HepG2 (cell line): ENCODE measurements at regions not wholly inside any gene's neighbourhood (a gene's known extent, or its start where the extent isn't known, plus 50 kb on each side); places are given as distances from the start of the nearest gene placed in this dataset.

ENCODE experiments used
- ATAC-seq: fragments of 200-7000 bp; cut with Tn5 transposase; 3 replicates; pipeline ENCODE4 v1.9.1; 2020; ENCODE audit warnings: mild to moderate bottlenecking, moderate library complexity
- BruUV-seq: library from RNA; stranded (reverse); fragments of 400-500 nt; replicated peaks from 2 replicates; lab custom pipeline; 2021; lab: Mats Ljungman, UMichigan
- CTCF ChIA-PET: fragments of 300-600 bp; formaldehyde crosslinking; extraction: SDS; loops from one replicate; lab custom pipeline; 2021; ENCODE audit warnings: low total read pairs, inconsistent platforms, low intra/inter-chr PET ratio; lab: Yijun Ruan, JAX
- POLR2A ChIA-PET: fragments of 350-600 bp; sonication (Branson Sonifier 250); formaldehyde crosslinking; loops from one replicate; lab custom pipeline; 2020; ENCODE audit warnings: antibody characterized with exemption, inconsistent platforms; lab: Yijun Ruan, JAX
- DNase-seq: peaks from one replicate; pipeline ENCODE4 v3.0.0-alpha.2; 2015; ENCODE audit warnings: low spot score
- FAIRE-seq: peaks from 3 replicates; lab custom pipeline; 2011; peaks lifted over from hg19 to GRCh38; lab: Jason Lieb, UNC
- H2AFZ ChIP-seq: one replicate; pipeline ENCODE4 v1.6.1; 2011; ENCODE audit warnings: low read length, inconsistent platforms
- H3K27ac ChIP-seq: fragments of 300-600 bp; 3 replicates; pipeline ENCODE4 v1.8.0; 2011; ENCODE audit warnings: mixed run types, mild to moderate bottlenecking, mixed read lengths, low read length, inconsistent platforms; ENCODE audit not compliant: insufficient read depth; ENCODE audit errors: extremely low read length
- H3K27me3 ChIP-seq, 2 experiments: fragments of 200-600 bp in 1 of 2; 2 replicates in 1 of 2; 3 replicates in 1 of 2; pipeline versions ENCODE4 v1.6.0 to v1.8.0; 2011; ENCODE audit warnings: low read length in 2 of 2, mild to moderate bottlenecking in 2 of 2, moderate library complexity in 2 of 2, inconsistent platforms in 1 of 2; ENCODE audit not compliant: insufficient read depth in 2 of 2, control insufficient read depth in 1 of 2
- H3K36me3 ChIP-seq, 2 experiments: fragments of 200-600 bp in 1 of 2; replicated peaks in 1 of 2; 2 replicates in 1 of 2; 3 replicates in 1 of 2; pipeline versions ENCODE4 v1.5.1 to v1.8.0; 2011; ENCODE audit warnings: low read length in 2 of 2, inconsistent platforms in 1 of 2; ENCODE audit not compliant: insufficient read depth in 2 of 2, control insufficient read depth in 1 of 2
- H3K4me1 ChIP-seq: 2 replicates; pipeline ENCODE4 v1.5.1; 2012; ENCODE audit warnings: low read length, inconsistent platforms; ENCODE audit not compliant: insufficient read depth
- H3K4me2 ChIP-seq: 2 replicates; pipeline ENCODE4 v1.6.0; 2011; ENCODE audit warnings: low read depth, low read length, inconsistent platforms
- H3K4me3 ChIP-seq, 3 experiments: fragments of 200-600 bp in 1 of 3; sonication (generic), shearing (Covaris generic) in 1 of 3; replicated peaks in 1 of 3; 2 replicates each; pipeline ENCODE4 v1.5.1; 2011 to 2016; ENCODE audit warnings: low read length in 3 of 3, inconsistent platforms in 2 of 3, low read depth in 2 of 3, mild to moderate bottlenecking in 2 of 3, control low read depth in 1 of 3, mixed read lengths in 1 of 3; ENCODE audit not compliant: insufficient read depth in 1 of 3
- H3K79me2 ChIP-seq: one replicate; pipeline ENCODE4 v1.6.1; 2011; ENCODE audit warnings: low read length, inconsistent platforms; ENCODE audit not compliant: insufficient read depth
- H3K9ac ChIP-seq: 2 replicates; pipeline ENCODE4 v1.6.0; 2011; ENCODE audit warnings: mild to moderate bottlenecking, low read depth, low read length, inconsistent platforms; ENCODE audit not compliant: insufficient read depth
- H3K9me3 ChIP-seq: 2 replicates; pipeline ENCODE4 v1.5.1; 2012; ENCODE audit warnings: mild to moderate bottlenecking, low read length
- H4K20me1 ChIP-seq: 2 replicates; pipeline ENCODE4 v1.6.0; 2011; ENCODE audit warnings: inconsistent platforms, mild to moderate bottlenecking, low read length, moderate library complexity; ENCODE audit not compliant: insufficient read depth
- ATAD3A ChIP-seq: sonication (generic); formaldehyde crosslinking; IDR thresholded peaks from 2 replicates; pipeline ENCODE4 v1.4.0; 2020; ENCODE audit warnings: missing genetic modification reagents
- ELK4 ChIP-seq: sonication (generic); formaldehyde crosslinking; IDR thresholded peaks from 2 replicates; pipeline ENCODE4 v1.9.0; 2021; ENCODE audit warnings: missing genetic modification reagents, borderline replicate concordance
- HOMEZ ChIP-seq: IDR thresholded peaks from 2 replicates; pipeline ENCODE4 v1.6.1; 2016; ENCODE audit warnings: low read depth
- MTERF4 ChIP-seq: sonication (generic); formaldehyde crosslinking; IDR thresholded peaks from 2 replicates; pipeline ENCODE4 v1.8.0; 2023; ENCODE audit warnings: mild to moderate bottlenecking, missing genetic modification reagents
- RNF2 ChIP-seq: fragments of 450-650 bp; conservative IDR thresholded peaks from 2 replicates; pipeline ENCODE4 v1.6.1; 2016; ENCODE audit warnings: low read depth
- SP4 ChIP-seq: sonication (generic); formaldehyde crosslinking; IDR thresholded peaks from 2 replicates; pipeline ENCODE4 v1.8.1; 2023; ENCODE audit warnings: mild to moderate bottlenecking, missing genetic modification reagents
- U2AF1 ChIP-seq: fragments of 200-400 bp; formaldehyde crosslinking; optimal IDR thresholded peaks from 2 replicates; pipeline ENCODE3; 2017; ENCODE audit warnings: mild to moderate bottlenecking, low read depth, low read length
- ZNF354B ChIP-seq: sonication (generic); formaldehyde crosslinking; IDR thresholded peaks from 2 replicates; pipeline ENCODE4 v1.8.0; 2022; ENCODE audit warnings: mild to moderate bottlenecking, missing genetic modification reagents
- WGBS: methylation state at CpG from one replicate; pipeline ENCODE4 v1.1.6; 2017; ENCODE audit warnings: low lambda C conversion rate; 5-methylcytosine and 5-hydroxymethylcytosine counted together
- in situ Hi-C: cut with HindIII; loops from 2 replicates; pipeline ENCODE4 v1.10.0; 2017; ENCODE audit warnings: low pct_unique_long_range_greater_than_20kb; ENCODE audit not compliant: extremely low pct_ligation_motif_present
- intact Hi-C: fragments of 100-400 bp; cut with micrococcal nuclease; formaldehyde crosslinking; loops from one replicate; pipeline ENCODE4 v1.10.0; 2022; ENCODE audit not compliant: unreplicated experiment
- TF ChIP-seq, protein P1 (sequence below): sonication (generic); formaldehyde crosslinking; IDR thresholded peaks from 2 replicates; pipeline ENCODE4 v1.8.1; 2023; ENCODE audit warnings: mild to moderate bottlenecking, moderate library complexity, missing genetic modification reagents
- TF ChIP-seq, protein P2 (sequence below): IDR thresholded peaks from 2 replicates; pipeline ENCODE4 v1.6.1; 2012; ENCODE audit warnings: low read length, improper control_type of control experiment

DNA sequence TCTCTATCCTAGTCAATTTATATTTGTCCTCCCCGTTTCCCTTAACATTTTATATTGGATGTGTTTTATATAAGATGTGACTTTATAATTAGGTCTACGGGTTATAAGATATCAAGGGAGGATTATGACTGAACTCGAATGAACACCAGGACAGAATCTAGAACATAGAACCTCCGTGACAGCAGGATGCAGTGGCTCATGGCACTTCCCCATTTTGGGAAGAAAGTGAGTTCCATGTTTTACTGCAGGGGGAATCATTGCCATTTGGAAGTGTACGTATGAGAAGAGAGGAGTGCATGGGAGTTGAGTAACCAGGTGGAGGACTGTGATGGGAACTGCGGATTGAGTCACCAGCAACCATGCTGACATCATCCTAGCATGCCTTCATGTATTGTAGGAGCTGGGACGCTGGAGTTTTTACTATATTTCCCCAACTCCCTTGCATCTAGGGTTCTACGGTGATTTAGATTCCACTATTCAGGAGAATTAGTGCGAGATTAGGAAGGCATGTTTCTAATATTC is 56.1 kb upstream of the FOXC1 start:
- Histone ChIP-seq H3K9me3 (no peaks in the 10 kb centered on the region), H4K20me1 (no peaks in the 10 kb centered on the region), H3K4me3 (no peak overlapping the region), H3K4me2 (no peak overlapping the region), H3K9ac (no peak overlapping the region), H3K36me3 (no peaks in the 10 kb centered on the region), H3K27me3 (peaks cover 1 to 17% of the 10 kb centered on the region in 2 experiments; a peak in 2 of 5 replicates), H3K4me1 (no peaks in the 10 kb centered on the region), H2AFZ (no peak overlapping the region), H3K79me2 (no peaks in the 10 kb centered on the region), H3K27ac (no peak overlapping the region)
- FAIRE-seq (no peak), DNase-seq (no peak), ATAC-seq (no peak)
- WGBS: 43% methylated on average over 9 of the region's 9 CpGs
- TF ChIP-seq, protein P1, sequence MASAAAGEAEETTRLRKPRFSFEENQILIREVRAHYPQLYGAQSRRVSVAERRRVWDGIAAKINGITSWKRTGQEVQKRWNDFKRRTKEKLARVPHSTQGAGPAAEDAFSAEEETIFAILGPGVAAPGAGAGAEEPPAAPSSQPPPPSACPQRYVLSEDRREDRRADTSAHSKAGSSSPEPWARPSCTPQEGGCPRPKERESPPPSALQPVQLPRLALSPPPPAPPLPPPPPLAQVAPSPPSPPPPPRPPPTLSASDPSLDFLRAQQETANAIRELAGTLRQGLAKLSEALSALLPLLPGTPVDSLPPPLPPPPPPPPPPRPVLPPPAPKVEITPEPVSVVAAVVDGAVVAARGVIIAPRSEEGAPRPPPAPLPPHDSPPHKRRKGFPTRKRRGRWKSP (CRISPR knock-in tag): no peak
- TF ChIP-seq HOMEZ (no peak), RNF2 (no peak), SP4 (CRISPR knock-in tag) (no peak), ZNF354B (CRISPR knock-in tag) (no peak), ATAD3A (CRISPR knock-in tag) (no peak), ELK4 (no peak), MTERF4 (CRISPR knock-in tag) (no peak), U2AF1 (no peak)
- TF ChIP-seq, protein P2, sequence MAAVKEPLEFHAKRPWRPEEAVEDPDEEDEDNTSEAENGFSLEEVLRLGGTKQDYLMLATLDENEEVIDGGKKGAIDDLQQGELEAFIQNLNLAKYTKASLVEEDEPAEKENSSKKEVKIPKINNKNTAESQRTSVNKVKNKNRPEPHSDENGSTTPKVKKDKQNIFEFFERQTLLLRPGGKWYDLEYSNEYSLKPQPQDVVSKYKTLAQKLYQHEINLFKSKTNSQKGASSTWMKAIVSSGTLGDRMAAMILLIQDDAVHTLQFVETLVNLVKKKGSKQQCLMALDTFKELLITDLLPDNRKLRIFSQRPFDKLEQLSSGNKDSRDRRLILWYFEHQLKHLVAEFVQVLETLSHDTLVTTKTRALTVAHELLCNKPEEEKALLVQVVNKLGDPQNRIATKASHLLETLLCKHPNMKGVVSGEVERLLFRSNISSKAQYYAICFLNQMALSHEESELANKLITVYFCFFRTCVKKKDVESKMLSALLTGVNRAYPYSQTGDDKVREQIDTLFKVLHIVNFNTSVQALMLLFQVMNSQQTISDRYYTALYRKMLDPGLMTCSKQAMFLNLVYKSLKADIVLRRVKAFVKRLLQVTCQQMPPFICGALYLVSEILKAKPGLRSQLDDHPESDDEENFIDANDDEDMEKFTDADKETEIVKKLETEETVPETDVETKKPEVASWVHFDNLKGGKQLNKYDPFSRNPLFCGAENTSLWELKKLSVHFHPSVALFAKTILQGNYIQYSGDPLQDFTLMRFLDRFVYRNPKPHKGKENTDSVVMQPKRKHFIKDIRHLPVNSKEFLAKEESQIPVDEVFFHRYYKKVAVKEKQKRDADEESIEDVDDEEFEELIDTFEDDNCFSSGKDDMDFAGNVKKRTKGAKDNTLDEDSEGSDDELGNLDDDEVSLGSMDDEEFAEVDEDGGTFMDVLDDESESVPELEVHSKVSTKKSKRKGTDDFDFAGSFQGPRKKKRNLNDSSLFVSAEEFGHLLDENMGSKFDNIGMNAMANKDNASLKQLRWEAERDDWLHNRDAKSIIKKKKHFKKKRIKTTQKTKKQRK: no peak
- CTCF ChIA-PET: no interaction called here
- no TSS peak for BruUV-seq
- POLR2A ChIA-PET: no interaction called here
- in situ Hi-C loops: no loop called here
- intact Hi-C loops: no loop called here
